ENCODE measurements at regions not wholly inside any gene's neighbourhood (a gene's known extent, or its start where the extent isn't known, plus 50 kb on each side); places are given as distances from the start of the nearest gene placed in this dataset.

GRCh38 chr16:75922250-75922649 is 196.0 kb upstream of the CPHXL start:
- H3K9ac ChIP-seq (ENCODE audit: low read depth, low read length), result no peak overlapping the region
- no peaks in the 10 kb centered on the region for H3K36me3 ChIP-seq (ENCODE audit: control insufficient read depth, insufficient read depth, low read length)
- peaks cover 94% of the 10 kb centered on the region for H3K27me3 ChIP-seq (ENCODE audit: control insufficient read depth, insufficient read depth, low read length)
- H3K27ac ChIP-seq (ENCODE audit: low read depth, low read length), result no peak overlapping the region
- H3K4me3 ChIP-seq (ENCODE audit: low read depth, low read length), result no peak overlapping the region
- H3K4me1 ChIP-seq (ENCODE audit: control insufficient read depth, insufficient read depth, low read length), result peaks cover 13% of the 10 kb centered on the region
- no peaks in the 10 kb centered on the region for H3K9me3 ChIP-seq (ENCODE audit: control insufficient read depth, insufficient read depth, low read length)

GRCh38 chr16:75924397-75924796 is 198.1 kb upstream of the CPHXL start:
- Histone ChIP-seq H3K4me3 (ENCODE audit: low read depth, low read length) (no peak overlapping the region), H3K27ac (ENCODE audit: low read depth, low read length) (no peak overlapping the region), H3K4me1 (ENCODE audit: control insufficient read depth, insufficient read depth, low read length) (peaks cover 17% of the 10 kb centered on the region), H3K9me3 (ENCODE audit: control insufficient read depth, insufficient read depth, low read length) (no peaks in the 10 kb centered on the region), H3K9ac (ENCODE audit: low read depth, low read length) (no peak overlapping the region), H3K36me3 (ENCODE audit: control insufficient read depth, insufficient read depth, low read length) (no peaks in the 10 kb centered on the region), H3K27me3 (ENCODE audit: control insufficient read depth, insufficient read depth, low read length) (peaks cover 100% of the 10 kb centered on the region)

- H3K27me3 ChIP-seq (ENCODE audit: control insufficient read depth, insufficient read depth, low read length), result peaks cover 100% of the 10 kb centered on the region
- H3K9ac ChIP-seq (ENCODE audit: low read depth, low read length), result no peak overlapping the region
- H3K4me3 ChIP-seq (ENCODE audit: low read depth, low read length), result no peak overlapping the region
- 0 out of 2 replicates have a peak, but pooled peaks cover 2% of the 10 kb centered on the region for H3K9me3 ChIP-seq (ENCODE audit: control insufficient read depth, insufficient read depth, low read length)
- 0 out of 2 replicates have a peak, but pooled peaks cover 3% of the 10 kb centered on the region for H3K4me1 ChIP-seq (ENCODE audit: control insufficient read depth, insufficient read depth, low read length)
- no peaks in the 10 kb centered on the region for H3K36me3 ChIP-seq (ENCODE audit: control insufficient read depth, insufficient read depth, low read length)
- H3K27ac ChIP-seq (ENCODE audit: low read depth, low read length), result no peak overlapping the region
These were observed 201.5 kb upstream of the CPHXL start for GRCh38 chr16:75927810-75928209.

- no peak overlapping the region for H3K4me3 ChIP-seq (ENCODE audit: low read depth, low read length)
- peaks cover 100% of the 10 kb centered on the region for H3K27me3 ChIP-seq (ENCODE audit: control insufficient read depth, insufficient read depth, low read length)
- 0 out of 2 replicates have a peak, but pooled peaks cover 2% of the 10 kb centered on the region for H3K9me3 ChIP-seq (ENCODE audit: control insufficient read depth, insufficient read depth, low read length)
- H3K27ac ChIP-seq (ENCODE audit: low read depth, low read length), result no peak overlapping the region
- H3K36me3 ChIP-seq (ENCODE audit: control insufficient read depth, insufficient read depth, low read length), result no peaks in the 10 kb centered on the region
- H3K4me1 ChIP-seq (ENCODE audit: control insufficient read depth, insufficient read depth, low read length), result 0 out of 2 replicates have a peak, but pooled peaks cover 3% of the 10 kb centered on the region
- no peak overlapping the region for H3K9ac ChIP-seq (ENCODE audit: low read depth, low read length)
These were observed 202.0 kb upstream of the CPHXL start for GRCh38 chr16:75928295-75928694.

- no peaks in the 10 kb centered on the region for H3K36me3 ChIP-seq (ENCODE audit: control insufficient read depth, insufficient read depth, low read length)
These were observed 202.8 kb upstream of the CPHXL start for GRCh38 chr16:75929046-75929445.

GRCh38 chr16:75931043-75931442 is 204.8 kb upstream of the CPHXL start:
- H3K36me3 ChIP-seq (ENCODE audit: control insufficient read depth, insufficient read depth, low read length), result no peaks in the 10 kb centered on the region
- 0 out of 2 replicates have a peak, but pooled peaks cover 3% of the 10 kb centered on the region for H3K4me1 ChIP-seq (ENCODE audit: control insufficient read depth, insufficient read depth, low read length)
- 0 out of 2 replicates have a peak, but pooled peaks cover 2% of the 10 kb centered on the region for H3K9me3 ChIP-seq (ENCODE audit: control insufficient read depth, insufficient read depth, low read length)
- peaks cover 98% of the 10 kb centered on the region for H3K27me3 ChIP-seq (ENCODE audit: control insufficient read depth, insufficient read depth, low read length)
- H3K27ac ChIP-seq (ENCODE audit: low read depth, low read length), result no peak overlapping the region
- no peak overlapping the region for H3K9ac ChIP-seq (ENCODE audit: low read depth, low read length)
- H3K4me3 ChIP-seq (ENCODE audit: low read depth, low read length), result no peak overlapping the region

More at GRCh38 chr16:75929046-75929445, 202.8 kb upstream of the CPHXL start:
- Histone ChIP-seq H3K27me3 (ENCODE audit: control insufficient read depth, insufficient read depth, low read length) (peaks cover 100% of the 10 kb centered on the region), H3K9me3 (ENCODE audit: control insufficient read depth, insufficient read depth, low read length) (0 out of 2 replicates have a peak, but pooled peaks cover 2% of the 10 kb centered on the region), H3K27ac (ENCODE audit: low read depth, low read length) (no peak overlapping the region), H3K4me3 (ENCODE audit: low read depth, low read length) (no peak overlapping the region), H3K4me1 (ENCODE audit: control insufficient read depth, insufficient read depth, low read length) (0 out of 2 replicates have a peak, but pooled peaks cover 3% of the 10 kb centered on the region), H3K9ac (ENCODE audit: low read depth, low read length) (no peak overlapping the region)

GRCh38 chr16:75931970-75932369 is 205.7 kb upstream of the CPHXL start:
- H3K9ac ChIP-seq (ENCODE audit: low read depth, low read length), result no peak overlapping the region
- 0 out of 2 replicates have a peak, but pooled peaks cover 2% of the 10 kb centered on the region for H3K9me3 ChIP-seq (ENCODE audit: control insufficient read depth, insufficient read depth, low read length)
- H3K27ac ChIP-seq (ENCODE audit: low read depth, low read length), result no peak overlapping the region
- H3K27me3 ChIP-seq (ENCODE audit: control insufficient read depth, insufficient read depth, low read length), result peaks cover 90% of the 10 kb centered on the region
- H3K4me3 ChIP-seq (ENCODE audit: low read depth, low read length), result no peak overlapping the region
- no peaks in the 10 kb centered on the region for H3K36me3 ChIP-seq (ENCODE audit: control insufficient read depth, insufficient read depth, low read length)
- H3K4me1 ChIP-seq (ENCODE audit: control insufficient read depth, insufficient read depth, low read length), result 0 out of 2 replicates have a peak, but pooled peaks cover 3% of the 10 kb centered on the region

GRCh38 chr16:75938818-75939217 is 212.5 kb upstream of the CPHXL start:
- H3K4me1 ChIP-seq (ENCODE audit: control insufficient read depth, insufficient read depth, low read length), result no peaks in the 10 kb centered on the region
- H3K9me3 ChIP-seq (ENCODE audit: control insufficient read depth, insufficient read depth, low read length), result no peaks in the 10 kb centered on the region
- H3K27me3 ChIP-seq (ENCODE audit: control insufficient read depth, insufficient read depth, low read length), result peaks cover 55% of the 10 kb centered on the region
- no peaks in the 10 kb centered on the region for H3K36me3 ChIP-seq (ENCODE audit: control insufficient read depth, insufficient read depth, low read length)
- no peak overlapping the region for H3K9ac ChIP-seq (ENCODE audit: low read depth, low read length)
- H3K4me3 ChIP-seq (ENCODE audit: low read depth, low read length), result no peak overlapping the region
- H3K27ac ChIP-seq (ENCODE audit: low read depth, low read length), result no peak overlapping the region

GRCh38 chr16:75942351-75942750 is 216.1 kb upstream of the CPHXL start:
- peaks cover 34% of the 10 kb centered on the region for H3K27me3 ChIP-seq (ENCODE audit: control insufficient read depth, insufficient read depth, low read length)
- no peak overlapping the region for H3K4me3 ChIP-seq (ENCODE audit: low read depth, low read length)
- no peaks in the 10 kb centered on the region for H3K36me3 ChIP-seq (ENCODE audit: control insufficient read depth, insufficient read depth, low read length)
- H3K9ac ChIP-seq (ENCODE audit: low read depth, low read length), result no peak overlapping the region
- H3K27ac ChIP-seq (ENCODE audit: low read depth, low read length), result no peak overlapping the region
- no peaks in the 10 kb centered on the region for H3K9me3 ChIP-seq (ENCODE audit: control insufficient read depth, insufficient read depth, low read length)
- H3K4me1 ChIP-seq (ENCODE audit: control insufficient read depth, insufficient read depth, low read length), result no peaks in the 10 kb centered on the region

GRCh38 chr16:75942936-75943335 is 216.6 kb upstream of the CPHXL start:
- no peaks in the 10 kb centered on the region for H3K9me3 ChIP-seq (ENCODE audit: control insufficient read depth, insufficient read depth, low read length)
- no peaks in the 10 kb centered on the region for H3K4me1 ChIP-seq (ENCODE audit: control insufficient read depth, insufficient read depth, low read length)
- H3K27ac ChIP-seq (ENCODE audit: low read depth, low read length), result no peak overlapping the region
- no peak overlapping the region for H3K9ac ChIP-seq (ENCODE audit: low read depth, low read length)
- H3K36me3 ChIP-seq (ENCODE audit: control insufficient read depth, insufficient read depth, low read length), result no peaks in the 10 kb centered on the region
- H3K4me3 ChIP-seq (ENCODE audit: low read depth, low read length), result no peak overlapping the region
- H3K27me3 ChIP-seq (ENCODE audit: control insufficient read depth, insufficient read depth, low read length), result peaks cover 29% of the 10 kb centered on the region

- H3K36me3 ChIP-seq (ENCODE audit: control insufficient read depth, insufficient read depth, low read length), result no peaks in the 10 kb centered on the region
- H3K4me3 ChIP-seq (ENCODE audit: low read depth, low read length), result no peak overlapping the region
- peaks cover 20% of the 10 kb centered on the region for H3K27me3 ChIP-seq (ENCODE audit: control insufficient read depth, insufficient read depth, low read length)
- no peaks in the 10 kb centered on the region for H3K4me1 ChIP-seq (ENCODE audit: control insufficient read depth, insufficient read depth, low read length)
- no peak overlapping the region for H3K27ac ChIP-seq (ENCODE audit: low read depth, low read length)
- no peaks in the 10 kb centered on the region for H3K9me3 ChIP-seq (ENCODE audit: control insufficient read depth, insufficient read depth, low read length)
- H3K9ac ChIP-seq (ENCODE audit: low read depth, low read length), result no peak overlapping the region
These were observed 217.6 kb upstream of the CPHXL start for GRCh38 chr16:75943705-75944514.

Measured in HUES48 (cell line).